ENCODE measurements at regions not wholly inside any gene's neighbourhood (a gene's known extent, or its start where the extent isn't known, plus 50 kb on each side); places are given as distances from the start of the nearest gene placed in this dataset.
"Not testable (repeated sequence)": the region's sequence is repeated elsewhere in the genome, so short reads cannot be mapped to it uniquely, and the experiment has no call there.

GRCh38 chr14:23863836-23864235 is 89.7 kb upstream of the DHRS4 start:
- no peak for DNase-seq

- DNase-seq: no peak
These were observed 89.3 kb upstream of the DHRS4 start for GRCh38 chr14:23864259-23864658.

GRCh38 chr14:23864861-23865260 is 88.7 kb upstream of the DHRS4 start:
- no peak for DNase-seq

GRCh38 chr14:23865502-23865901 is 88.1 kb upstream of the DHRS4 start:
- no peak for DNase-seq

DNA sequence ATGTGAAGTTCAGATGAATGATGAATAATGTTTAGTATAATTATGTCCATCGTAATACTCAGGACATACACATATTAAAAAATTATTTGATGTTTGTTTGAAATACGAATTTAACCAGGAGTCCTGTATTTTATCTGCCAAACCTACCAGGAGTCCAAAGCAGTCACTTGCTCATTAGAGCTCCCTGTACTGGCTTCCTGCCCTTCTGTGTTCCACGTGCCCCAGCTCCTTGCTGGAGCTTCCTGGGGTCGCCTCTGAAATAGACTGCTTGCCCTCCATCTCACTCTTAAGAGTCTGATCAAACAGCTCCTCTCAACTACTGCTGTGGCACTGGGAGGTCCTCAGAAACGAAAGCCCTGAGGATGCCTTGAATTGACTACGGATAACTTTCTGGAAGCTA is 87.3 kb upstream of the DHRS4 start:
- DNase-seq: no peak

DNA sequence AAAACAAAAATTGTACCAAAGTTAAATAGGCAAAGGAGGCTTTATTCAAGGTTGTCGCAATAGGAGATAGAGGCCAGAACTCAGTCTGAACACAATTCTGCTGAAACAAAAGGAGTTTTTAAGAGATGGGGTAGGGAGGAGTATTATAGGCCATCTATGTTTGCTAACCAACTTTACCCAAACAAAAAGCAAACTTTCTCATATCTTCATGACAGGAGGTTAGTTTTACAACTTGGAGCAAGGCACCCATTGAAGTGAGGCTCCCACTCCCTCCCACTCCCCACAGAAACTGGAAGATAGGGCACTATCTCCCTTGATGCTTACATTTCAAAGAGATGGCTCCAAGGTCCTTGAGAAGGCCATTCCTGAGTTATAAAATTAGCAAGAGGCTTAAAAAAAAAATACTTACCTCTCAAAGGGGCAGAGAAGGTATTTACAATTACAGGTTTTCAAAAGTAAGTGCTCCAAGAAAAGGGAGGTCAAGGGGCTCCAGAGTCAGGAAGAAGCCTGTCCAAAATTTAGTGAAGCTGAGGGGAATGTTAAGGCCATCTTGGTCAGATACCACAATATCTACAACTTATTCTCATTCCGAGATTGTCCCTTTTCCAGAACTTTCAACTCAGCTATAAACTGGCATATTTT is 84.4 kb upstream of the DHRS4 start:
- DNase-seq: no peak

GRCh38 chr14:23876160-23876750 is 77.3 kb upstream of the DHRS4 start:
- DNase-seq: no peak

DNA sequence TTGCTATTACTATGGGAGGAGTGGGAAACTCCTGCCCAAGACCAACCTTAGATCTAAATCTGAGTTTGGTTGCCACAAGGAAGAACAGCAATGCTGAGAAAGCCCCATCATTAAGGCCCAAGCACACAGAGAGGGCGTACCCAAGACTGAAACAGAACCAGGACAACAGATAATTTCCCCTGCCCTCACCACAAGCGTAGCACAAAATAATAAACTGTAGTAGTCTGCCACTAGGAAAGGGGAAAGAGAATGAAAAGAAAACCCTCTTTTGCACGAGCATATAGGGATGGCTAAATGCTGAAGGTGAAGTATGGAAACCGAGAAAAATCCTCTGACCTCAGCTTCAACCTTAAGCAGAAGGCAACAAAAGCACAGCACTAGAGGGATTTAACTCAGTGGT is 76.5 kb upstream of the DHRS4 start:
- no peak for DNase-seq

- DNase-seq: no peak
These were observed 75.9 kb upstream of the DHRS4 start for GRCh38 chr14:23877538-23878180.

DNA sequence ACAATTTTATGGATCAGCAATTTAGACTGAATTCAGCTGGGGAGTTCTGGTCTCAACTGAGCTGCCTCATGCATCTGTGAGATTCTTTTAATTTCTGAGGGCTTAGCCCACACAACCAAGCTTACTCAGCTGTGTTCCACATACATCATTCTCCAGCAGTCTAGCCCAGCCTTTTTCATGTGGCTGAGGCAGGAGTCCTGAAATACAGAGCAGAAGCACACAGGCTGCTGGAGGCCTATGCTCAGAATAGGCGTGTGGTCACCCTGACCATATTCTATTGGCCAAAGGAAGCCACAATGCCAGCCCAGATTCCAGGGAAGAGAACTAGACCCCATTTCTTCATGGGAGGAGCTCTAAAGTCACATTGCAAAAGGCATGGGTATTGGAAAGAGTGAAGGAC is 72.3 kb upstream of the DHRS4 start:
- no peak for DNase-seq

GRCh38 chr14:23883684-23884540 is 69.7 kb upstream of the DHRS4 start:
- no peak for DNase-seq

DNA sequence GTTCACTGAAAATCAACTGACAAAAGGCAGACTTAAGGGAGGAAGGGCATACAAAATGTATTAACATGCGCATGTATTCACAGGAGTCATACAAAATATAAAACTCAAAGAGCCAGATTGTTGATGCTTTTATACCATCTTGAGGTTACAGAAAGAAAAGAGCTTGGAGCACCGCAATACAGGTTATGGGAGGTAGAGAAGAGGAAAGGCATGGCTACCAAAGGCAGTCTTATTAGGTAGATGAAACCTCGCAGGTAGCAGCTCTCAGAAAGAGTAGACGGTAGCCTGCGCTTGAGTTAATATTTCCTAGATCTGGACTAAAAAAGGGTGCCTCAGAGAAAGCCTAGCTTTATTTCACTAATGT is 69.0 kb upstream of the DHRS4 start:
- no peak for DNase-seq

DNA sequence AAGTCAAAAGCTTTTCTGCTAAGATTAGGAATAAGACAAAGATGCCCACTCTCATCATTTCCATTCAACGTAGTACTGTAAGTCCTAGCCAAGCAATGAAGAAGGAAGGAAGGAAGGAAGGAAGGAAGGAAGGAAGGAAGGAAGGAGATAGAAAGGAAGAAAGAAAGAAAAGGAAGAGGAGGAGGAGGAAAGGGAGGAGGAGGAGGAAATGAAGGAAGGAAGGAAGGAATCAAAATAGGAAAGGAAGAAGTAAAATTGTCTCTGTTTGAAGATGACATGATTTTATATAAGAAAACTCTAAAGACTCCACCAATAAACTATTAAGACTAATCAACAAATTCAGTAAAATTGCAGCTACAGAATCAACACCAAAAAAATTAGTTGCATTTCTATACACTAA is 66.0 kb upstream of the DHRS4 start:
- no peak for DNase-seq

DNA sequence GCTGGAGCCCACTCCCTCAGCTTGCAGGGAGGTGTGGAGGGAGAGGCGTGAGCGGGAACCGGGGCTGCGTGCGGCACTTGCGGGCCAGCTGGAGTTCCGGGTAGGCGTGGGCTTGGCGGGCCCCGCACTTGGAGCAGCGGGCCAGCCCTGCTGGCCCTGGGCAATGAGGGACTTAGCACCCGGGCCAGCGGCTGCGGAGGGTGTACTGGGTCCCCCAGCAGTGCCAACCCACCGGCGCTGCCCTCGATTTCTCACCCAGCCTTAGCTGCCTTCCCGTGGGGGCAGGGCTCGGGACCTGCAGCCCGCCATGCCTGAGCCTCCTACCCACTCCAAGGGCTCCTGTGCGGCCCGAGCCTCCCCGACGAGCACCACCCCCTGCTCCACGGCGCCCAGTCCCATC is 61.9 kb upstream of the DHRS4 start:
- not testable (repeated sequence) for DNase-seq

DNA sequence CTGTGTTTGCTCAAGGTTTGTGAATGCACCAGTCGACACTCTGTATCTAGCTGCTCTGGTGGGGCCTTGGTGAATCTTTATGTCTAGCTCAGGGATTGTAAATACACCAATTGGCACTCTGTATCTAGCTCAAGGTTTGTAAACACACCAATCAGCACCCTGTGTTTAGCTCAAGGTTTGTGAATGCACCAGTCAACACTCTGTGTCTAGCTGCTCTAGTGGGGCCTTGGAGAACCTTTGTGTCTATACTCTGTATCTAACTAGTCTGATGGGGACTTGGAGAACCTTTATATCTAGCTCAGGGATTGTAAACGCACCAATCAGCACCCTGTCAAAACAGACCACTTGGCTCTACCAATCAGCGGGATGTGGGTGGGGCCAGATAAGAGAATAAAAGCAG is 61.3 kb upstream of the DHRS4 start:
- DNase-seq: not testable (repeated sequence)

DNA sequence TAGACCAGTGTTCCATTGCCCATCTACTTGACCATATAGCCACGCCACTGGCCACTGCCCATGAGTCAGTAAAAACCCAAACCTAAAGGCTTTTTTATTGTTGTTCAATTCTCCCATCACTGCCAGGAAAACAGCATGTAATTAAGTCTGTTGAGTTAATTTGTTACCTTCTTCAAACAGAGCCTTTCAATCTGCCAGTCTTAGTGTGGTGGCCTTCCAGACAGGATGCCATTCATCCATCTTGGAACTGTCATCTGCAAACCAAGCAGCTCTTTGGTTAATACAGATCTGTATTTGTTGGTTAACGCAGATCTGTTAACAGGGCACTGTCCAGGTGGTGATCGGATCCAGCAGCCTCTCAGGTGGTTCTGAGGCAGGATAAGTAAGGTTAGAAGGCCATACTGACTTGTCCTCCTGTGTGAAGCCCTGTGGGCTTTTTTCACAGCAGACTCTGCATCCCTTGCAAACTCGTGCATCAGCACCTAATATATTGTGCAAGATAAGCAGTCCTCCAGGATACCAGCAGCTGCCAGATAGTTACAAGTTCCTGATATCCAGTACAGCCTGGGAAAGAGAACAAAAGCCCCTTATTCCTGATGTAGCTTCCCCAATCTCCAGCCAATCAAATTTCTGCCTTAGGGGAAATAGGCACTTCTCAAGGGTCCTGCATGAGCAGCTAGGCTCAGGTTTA is 59.1 kb upstream of the DHRS4 start:
- DNase-seq: no peak

GRCh38 chr14:23895053-23895419 is 58.5 kb upstream of the DHRS4 start:
- DNase-seq: no peak

- DNase-seq: no peak
These were observed 58.1 kb upstream of the DHRS4 start for GRCh38 chr14:23895480-23895879.

GRCh38 chr14:23896609-23897153 is 56.9 kb upstream of the DHRS4 start:
- DNase-seq: no peak

DNA sequence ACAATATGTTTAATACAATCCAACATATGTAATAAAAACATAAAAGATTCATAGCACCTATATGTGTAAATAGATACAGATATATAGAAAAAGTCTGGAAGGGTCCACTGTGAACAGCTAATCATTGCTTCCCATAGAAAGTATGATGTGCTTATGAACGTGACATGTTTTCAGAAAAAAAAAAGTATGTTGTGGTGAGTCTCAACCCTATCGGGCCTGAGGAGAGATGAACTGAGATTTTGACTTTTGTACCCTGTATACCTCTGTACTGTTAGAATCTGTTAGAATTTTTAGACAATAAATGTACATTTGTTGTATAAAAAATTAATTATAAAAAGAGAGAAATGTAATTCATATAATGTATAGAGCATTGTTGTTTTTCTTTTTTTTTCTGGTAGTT is 56.3 kb upstream of the DHRS4 start:
- not testable (repeated sequence) for DNase-seq

- not testable (repeated sequence) for DNase-seq
These were observed 55.2 kb upstream of the DHRS4 start for GRCh38 chr14:23898359-23898758.

GRCh38 chr14:23899788-23900187 is 53.8 kb upstream of the DHRS4 start:
- no peak for DNase-seq

GRCh38 chr14:23903442-23903841 is 50.1 kb upstream of the DHRS4 start:
- no peak for DNase-seq
